ENCODE measurements at regions not wholly inside any gene's neighbourhood (a gene's known extent, or its start where the extent isn't known, plus 50 kb on each side); places are given as distances from the start of the nearest gene placed in this dataset.

DNA sequence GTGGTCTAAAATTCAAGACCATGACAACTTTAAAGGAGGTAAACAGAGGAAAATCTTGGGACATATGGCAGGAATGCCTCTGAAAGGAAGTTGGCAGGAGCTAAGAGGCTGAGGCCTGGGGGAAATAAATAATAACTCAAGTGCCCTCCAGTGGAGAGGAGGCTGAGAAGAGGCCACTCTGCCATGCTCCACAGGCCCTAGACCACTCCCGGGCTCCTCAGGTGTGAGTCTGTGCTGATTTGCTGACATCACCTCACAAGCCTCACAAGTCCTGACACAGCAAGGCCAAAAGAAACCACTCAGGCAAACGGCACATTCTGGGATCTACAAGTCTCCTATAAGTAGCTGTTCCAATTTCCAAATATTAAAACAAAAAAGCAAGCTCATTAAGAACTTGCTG is 91.0 kb upstream of the RIPOR2 start (continued):
- TF ChIP-seq, protein P1, sequence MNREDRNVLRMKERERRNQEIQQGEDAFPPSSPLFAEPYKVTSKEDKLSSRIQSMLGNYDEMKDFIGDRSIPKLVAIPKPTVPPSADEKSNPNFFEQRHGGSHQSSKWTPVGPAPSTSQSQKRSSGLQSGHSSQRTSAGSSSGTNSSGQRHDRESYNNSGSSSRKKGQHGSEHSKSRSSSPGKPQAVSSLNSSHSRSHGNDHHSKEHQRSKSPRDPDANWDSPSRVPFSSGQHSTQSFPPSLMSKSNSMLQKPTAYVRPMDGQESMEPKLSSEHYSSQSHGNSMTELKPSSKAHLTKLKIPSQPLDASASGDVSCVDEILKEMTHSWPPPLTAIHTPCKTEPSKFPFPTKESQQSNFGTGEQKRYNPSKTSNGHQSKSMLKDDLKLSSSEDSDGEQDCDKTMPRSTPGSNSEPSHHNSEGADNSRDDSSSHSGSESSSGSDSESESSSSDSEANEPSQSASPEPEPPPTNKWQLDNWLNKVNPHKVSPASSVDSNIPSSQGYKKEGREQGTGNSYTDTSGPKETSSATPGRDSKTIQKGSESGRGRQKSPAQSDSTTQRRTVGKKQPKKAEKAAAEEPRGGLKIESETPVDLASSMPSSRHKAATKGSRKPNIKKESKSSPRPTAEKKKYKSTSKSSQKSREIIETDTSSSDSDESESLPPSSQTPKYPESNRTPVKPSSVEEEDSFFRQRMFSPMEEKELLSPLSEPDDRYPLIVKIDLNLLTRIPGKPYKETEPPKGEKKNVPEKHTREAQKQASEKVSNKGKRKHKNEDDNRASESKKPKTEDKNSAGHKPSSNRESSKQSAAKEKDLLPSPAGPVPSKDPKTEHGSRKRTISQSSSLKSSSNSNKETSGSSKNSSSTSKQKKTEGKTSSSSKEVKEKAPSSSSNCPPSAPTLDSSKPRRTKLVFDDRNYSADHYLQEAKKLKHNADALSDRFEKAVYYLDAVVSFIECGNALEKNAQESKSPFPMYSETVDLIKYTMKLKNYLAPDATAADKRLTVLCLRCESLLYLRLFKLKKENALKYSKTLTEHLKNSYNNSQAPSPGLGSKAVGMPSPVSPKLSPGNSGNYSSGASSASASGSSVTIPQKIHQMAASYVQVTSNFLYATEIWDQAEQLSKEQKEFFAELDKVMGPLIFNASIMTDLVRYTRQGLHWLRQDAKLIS (CRISPR knock-in tag; IDR thresholded peaks at IDR 0.05; ENCODE audit: borderline replicate concordance): no peak
- TF ChIP-seq ZNF219 (CRISPR knock-in tag; IDR thresholded peaks at IDR 0.05; ENCODE audit: borderline replicate concordance): no peak
- TF ChIP-seq PRRX2 (CRISPR knock-in tag; IDR thresholded peaks at IDR 0.05): no peak
- TF ChIP-seq ZNF512 (CRISPR knock-in tag; IDR thresholded peaks at IDR 0.05; ENCODE audit: borderline replicate concordance): no peak
- no peak for TF ChIP-seq SMAD4 (CRISPR knock-in tag; IDR thresholded peaks at IDR 0.05)
- no peak for TF ChIP-seq USF1 (CRISPR knock-in tag; IDR thresholded peaks at IDR 0.05)
- no peak for TF ChIP-seq NR1H2 (CRISPR knock-in tag; IDR thresholded peaks at IDR 0.05)
- TF ChIP-seq ETV6 (CRISPR knock-in tag; IDR thresholded peaks at IDR 0.05): no peak
- no peak for TF ChIP-seq ZNF416 (CRISPR knock-in tag; IDR thresholded peaks at IDR 0.05)
- TF ChIP-seq JAZF1 (CRISPR knock-in tag; IDR thresholded peaks at IDR 0.05): no peak
- no peak for TF ChIP-seq JUN (CRISPR knock-in tag; IDR thresholded peaks at IDR 0.05)
- TF ChIP-seq ATF1 (CRISPR knock-in tag; IDR thresholded peaks at IDR 0.05): no peak
- TF ChIP-seq ESRRA (CRISPR knock-in tag; IDR thresholded peaks at IDR 0.05; ENCODE audit: borderline replicate concordance): no peak
- no peak for TF ChIP-seq FOXP4 (CRISPR knock-in tag; IDR thresholded peaks at IDR 0.05)
- TF ChIP-seq, protein P2, sequence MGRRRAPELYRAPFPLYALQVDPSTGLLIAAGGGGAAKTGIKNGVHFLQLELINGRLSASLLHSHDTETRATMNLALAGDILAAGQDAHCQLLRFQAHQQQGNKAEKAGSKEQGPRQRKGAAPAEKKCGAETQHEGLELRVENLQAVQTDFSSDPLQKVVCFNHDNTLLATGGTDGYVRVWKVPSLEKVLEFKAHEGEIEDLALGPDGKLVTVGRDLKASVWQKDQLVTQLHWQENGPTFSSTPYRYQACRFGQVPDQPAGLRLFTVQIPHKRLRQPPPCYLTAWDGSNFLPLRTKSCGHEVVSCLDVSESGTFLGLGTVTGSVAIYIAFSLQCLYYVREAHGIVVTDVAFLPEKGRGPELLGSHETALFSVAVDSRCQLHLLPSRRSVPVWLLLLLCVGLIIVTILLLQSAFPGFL (CRISPR knock-in tag; IDR thresholded peaks at IDR 0.05; ENCODE audit: borderline replicate concordance): no peak
- no peak for TF ChIP-seq ZNF423 (CRISPR knock-in tag; IDR thresholded peaks at IDR 0.05)

DNA sequence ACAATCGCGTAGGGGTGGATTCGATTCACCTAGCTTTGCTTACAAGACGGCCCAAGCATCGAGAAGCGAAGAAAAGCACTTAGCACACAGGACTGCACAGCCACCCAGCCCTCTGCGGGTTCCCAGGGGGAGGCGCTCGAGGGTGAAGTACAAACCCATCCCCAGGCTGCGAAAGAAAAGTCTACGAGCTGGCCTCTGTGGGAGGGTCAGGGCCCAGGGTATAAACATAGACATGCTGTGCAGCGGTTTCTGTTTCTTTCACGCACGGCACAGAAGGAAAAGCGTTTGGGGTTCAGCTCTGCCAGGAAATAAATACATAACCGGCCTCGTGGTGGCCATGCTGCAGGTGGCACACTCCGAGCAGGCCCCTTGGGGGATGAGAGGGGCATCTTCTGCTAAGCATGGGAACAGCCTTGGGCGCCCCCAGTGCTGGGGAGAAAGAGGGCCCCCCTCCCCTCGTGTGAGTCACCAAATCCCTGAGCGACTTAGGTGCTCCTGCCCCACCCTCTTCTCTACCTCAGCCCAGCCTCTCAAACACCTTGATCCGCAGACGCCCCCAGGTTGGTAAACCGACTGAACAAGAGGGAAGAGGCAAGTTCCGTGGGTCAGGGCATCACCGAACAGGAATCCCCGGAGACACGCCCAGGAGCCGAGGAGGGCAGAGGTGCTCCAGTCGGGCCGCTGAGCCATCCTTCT is 91.6 kb upstream of the RIPOR2 start:
- peaks cover 30% of the 10 kb centered on the region for H3K4me1 Mint-ChIP-seq
- ChIA-PET CTCF (interaction anchor here (0.6 to 4.1 kb wide), 21 partner anchors 9 to 506 kb away, joined by 3 to 47 read pairs (median 5); partner anchors contain the start of gene GMNN), POLR2A (interaction anchor here (1.3 kb wide), 1 partner anchor 10 kb away, joined by 4 read pairs; no protein-coding TSS in a partner anchor)
- H3K27me3 Mint-ChIP-seq (ENCODE audit: low read depth): no peaks in the 10 kb centered on the region
- no peak overlapping the region for H3K27ac Mint-ChIP-seq
- DNase-seq (ENCODE audit: low spot score) (peak; percentile 46), ATAC-seq (peak; percentile 91)
- TF ChIP-seq ZNF317 (CRISPR knock-in tag; IDR thresholded peaks at IDR 0.05; ENCODE audit: borderline replicate concordance, low read depth) (no peak), ELF4 (CRISPR knock-in tag; IDR thresholded peaks at IDR 0.05; ENCODE audit: low read depth) (no peak), ZNF671 (CRISPR knock-in tag; IDR thresholded peaks at IDR 0.05) (no peak), ZNF232 (CRISPR knock-in tag; IDR thresholded peaks at IDR 0.05) (no peak)
- H3K9me3 Mint-ChIP-seq: no peaks in the 10 kb centered on the region
- no peaks in the 10 kb centered on the region for H3K36me3 Mint-ChIP-seq
- no peak overlapping the region for H3K4me3 Mint-ChIP-seq

Measured in WTC11 (cell line).